ENCODE measurements at regions not wholly inside any gene's neighbourhood (a gene's known extent, or its start where the extent isn't known, plus 50 kb on each side); places are given as distances from the start of the nearest gene placed in this dataset.

DNA sequence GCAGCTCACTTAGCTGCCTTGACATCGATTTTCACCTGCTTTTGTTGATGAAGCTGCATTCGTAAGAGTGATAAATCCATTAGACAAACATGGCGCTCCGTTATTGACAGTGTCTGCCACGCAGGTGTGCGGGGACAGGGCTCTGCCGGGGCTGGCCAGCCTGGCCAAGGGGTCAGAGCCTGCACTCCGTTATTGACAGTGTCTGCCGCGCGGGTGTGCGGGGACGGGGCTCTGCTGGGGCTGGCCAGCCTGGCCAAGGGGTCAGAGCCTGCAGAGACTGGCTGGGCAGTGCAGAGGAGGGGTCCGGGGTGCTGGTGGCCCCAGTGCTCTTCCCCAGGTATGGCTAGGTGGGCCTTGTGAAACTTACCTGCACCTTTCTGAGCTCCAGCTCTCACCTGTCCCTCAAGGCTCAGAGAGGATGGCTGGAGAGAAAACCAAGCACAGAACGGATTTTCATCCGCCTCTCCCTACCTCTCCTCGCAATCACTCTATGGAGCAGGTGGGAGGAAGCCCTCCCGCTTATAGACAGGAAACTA is 101.6 kb upstream of the B3GAT1 start:
- no peak for DNase-seq (ENCODE audit: low read depth in 2 of 3, low spot score in 1 of 3)

DNA sequence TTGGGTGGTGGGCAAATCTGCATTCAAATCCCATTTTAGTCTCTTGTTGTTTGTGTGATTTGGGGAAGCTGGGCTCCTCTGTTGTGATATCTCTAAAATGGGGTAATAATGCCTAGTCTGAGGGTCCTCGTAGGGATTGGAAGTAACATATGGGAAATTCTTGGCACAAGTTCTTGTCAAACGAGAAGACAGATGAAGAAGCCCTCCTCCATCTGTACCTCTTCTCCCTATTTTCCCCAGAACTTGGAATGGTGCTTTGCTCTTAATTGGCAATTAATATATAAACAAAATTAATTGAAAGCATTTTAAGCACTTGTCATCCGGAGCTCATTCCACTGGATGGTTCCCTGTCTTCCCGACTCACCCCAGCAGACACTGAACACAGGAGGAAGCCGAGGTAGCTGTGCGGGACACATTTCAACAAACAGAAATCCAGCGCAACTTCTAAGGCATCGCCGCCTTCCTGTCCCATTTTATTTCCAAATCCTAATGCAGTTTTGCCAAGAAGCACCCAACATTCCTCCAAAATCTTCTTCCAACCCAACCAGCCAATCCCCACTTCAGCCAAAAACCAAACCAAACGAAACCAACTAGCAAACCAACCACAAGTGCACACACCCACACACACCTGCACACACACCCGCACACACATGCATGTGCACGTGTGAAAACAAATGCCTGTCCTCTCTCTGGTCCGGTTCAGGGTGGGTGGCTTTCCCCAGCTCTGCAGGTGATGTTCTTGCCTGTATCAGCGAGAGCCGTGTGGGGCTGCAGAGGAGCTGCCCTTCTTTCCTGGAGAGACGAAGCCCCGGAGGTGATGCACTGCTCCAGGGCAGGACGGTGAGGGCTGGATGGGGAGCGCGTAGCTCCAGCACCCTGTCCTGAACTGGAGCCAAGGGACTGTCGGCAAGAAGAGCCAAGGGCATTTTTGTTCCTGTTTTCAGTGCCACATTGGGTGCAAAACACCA is 100.8 kb upstream of the B3GAT1 start:
- no peak for DNase-seq (ENCODE audit: low read depth in 2 of 3, low spot score in 1 of 3)

DNA sequence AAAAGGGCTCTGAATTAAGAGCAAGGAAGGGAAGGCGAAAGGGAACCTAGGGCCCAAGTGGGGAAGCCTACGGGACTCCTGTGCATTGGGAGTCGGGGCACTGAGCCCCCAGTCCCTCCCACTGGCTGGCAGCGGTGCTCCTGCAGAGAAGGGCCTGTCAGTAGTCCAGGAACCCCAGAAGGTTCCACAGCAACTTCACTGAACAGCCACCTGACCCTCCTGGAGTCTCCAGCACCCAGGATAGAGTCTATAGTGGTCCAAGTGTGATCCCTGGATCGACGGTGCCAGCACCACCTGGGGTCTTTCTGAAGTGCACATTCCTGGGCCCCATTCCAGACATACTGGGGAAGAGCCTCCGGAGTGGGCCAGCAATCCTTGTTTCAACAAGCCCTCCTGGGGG is 100.0 kb upstream of the B3GAT1 start:
- DNase-seq (ENCODE audit: low read depth in 2 of 3, low spot score in 1 of 3) = no peak

DNA sequence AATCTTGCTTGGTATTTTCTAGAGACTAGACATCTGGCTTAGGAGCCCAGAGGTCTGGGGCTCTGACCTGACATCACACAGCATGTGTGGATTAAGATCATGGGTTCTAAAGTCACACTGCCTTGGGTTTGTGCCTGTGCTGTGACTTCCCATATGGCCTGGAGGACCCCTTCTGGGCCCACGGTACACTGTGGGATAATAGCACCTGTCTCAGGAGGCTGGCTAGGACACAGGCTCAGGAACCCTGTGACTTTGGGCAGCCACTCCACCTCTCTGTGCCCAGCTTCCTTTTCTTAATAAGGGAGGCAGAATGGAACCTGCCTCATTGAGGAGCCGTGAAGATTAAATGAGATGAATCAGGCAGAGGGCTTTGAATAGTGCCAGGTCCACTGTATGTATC is 99.2 kb upstream of the B3GAT1 start:
- no peak for DNase-seq (ENCODE audit: low read depth in 2 of 3, low spot score in 1 of 3)

DNA sequence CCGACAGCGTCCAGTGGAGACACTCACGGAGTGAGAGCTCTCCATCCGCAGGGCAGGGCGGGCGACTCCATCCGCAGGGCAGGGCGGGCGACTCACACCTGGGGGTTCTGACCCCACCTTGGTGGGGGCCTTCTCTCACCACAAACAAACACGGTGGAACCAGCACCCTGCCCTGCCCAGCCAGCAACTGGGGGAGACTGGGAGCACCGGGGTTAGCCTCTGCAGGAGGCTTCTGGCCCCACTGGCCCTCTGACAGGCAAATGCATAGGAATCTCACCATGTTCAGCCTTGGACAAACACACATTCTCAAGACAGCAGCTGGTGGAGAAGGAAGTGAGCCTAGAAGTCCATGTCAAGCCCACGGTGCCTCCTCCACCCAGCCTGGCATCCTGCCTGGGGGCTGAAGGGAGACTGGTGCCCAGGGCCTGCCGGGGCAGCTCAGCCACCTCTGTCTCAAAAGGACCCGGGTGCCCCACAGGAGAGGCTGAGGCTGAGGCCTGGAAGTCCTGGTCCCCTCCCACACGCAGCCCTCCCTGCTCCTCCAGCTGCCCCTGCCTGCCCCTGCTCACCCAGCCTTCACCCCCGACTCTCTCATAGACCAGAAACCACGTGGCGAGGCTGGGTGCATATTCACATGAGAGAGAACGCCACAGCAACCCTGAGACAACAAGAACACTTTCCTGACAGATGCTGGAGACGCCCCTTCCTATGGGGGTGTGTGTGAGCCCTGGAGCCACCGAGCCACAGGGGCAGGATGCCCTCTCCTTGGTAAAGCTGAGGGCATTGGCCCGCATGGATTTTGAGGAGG is 98.4 kb upstream of the B3GAT1 start:
- no peak for DNase-seq (ENCODE audit: low read depth in 2 of 3, low spot score in 1 of 3)

DNA sequence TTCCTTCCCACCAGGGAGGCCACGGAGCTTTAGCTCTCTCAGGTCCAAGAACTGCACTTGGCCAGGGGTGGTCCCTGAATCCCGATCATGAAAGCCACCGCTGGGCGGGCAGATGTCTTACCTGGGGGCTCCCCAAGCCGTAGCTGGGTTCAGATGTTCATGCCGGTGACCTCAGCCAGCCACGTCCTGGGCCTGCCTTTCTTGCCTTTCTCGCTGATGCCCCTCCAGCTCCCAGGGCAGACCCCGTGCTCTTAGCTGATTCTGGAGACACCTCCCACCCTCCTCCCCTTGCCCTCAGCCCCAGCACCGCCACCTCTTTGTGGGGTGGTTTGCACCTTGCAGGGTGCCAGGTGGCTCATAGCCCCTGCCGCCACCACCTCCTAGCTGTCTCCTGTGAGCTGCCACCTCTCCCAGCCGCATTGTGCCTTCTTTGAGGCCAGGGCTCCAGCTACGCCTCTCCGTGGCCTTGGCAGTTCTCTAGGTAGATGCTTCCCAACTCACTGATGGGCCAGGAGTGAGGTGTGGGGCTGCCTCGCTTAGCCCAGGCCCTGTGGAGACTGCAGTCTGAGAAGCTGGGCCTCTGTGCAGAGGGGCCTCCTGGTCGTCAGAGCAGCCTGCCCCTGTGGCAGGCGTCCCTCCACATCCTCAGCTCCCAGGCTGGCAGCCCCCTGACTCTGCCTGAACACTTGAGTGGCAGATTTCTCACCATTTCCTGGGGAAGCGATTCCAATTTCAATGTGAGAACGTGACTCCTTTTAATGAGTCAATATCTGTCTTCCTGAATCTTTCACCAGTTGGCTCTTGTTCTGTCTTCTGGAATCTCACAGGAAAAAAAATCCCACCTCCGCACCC is 97.6 kb upstream of the B3GAT1 start:
- DNase-seq (ENCODE audit: low read depth in 2 of 3, low spot score in 1 of 3) = no peak

DNA sequence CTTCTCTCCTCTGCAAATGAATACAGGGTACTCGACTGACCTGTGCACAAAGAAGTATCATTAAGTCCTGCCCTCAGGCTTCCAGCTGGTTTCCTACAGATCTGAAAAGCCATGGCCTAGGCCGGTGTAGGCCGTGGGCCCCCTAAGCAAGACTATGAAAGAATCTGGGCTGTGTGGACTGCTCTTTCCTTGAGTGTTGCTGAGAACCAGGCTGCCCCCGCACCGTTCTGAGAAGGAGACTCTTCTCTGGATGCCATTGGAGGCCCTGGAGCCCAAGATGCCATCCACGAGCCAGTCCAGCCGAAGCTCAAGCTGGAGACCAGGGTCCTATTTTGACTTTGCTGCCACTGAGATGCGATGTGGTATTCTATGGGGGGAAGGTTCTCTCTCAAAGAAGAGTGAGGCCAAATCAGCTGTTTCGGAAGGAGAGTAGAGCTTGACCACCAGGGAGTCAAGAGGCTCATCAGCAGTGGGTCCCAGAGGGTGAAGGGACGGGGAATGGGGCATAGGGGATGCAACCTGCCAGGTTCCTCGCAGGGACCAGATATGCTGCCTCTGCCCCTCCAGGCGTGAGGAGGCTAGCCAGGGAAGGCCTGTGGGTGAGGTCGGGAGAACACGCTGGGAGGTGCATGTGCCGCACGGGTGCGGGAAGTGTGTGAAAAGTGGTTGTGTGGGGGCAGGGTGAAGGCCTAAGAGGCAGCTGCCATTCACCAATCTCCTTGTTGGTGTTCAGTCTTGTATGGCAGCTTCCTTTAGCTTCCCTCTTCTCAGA is 96.4 kb upstream of the B3GAT1 start:
- no peak for DNase-seq (ENCODE audit: low read depth in 2 of 3, low spot score in 1 of 3)

DNA sequence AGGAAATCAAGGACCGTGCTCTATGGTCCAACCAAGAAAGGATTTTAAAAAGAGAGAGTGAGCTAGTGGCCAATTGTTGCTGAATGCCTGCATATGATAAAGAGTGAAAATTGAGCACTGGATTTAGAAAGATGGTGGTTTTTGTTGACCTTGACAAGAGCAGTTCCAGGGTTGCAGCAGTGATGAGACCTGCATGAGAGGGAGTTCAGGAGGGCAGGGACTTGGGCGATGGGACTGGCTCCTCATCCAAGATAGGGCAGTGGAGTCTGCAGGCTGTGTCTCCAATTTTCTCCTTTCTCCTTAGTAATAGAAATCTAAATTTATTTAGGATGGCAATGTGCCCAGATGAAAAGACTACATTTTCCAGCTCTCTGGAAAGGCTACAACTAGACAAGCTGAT is 94.0 kb upstream of the B3GAT1 start:
- DNase-seq (ENCODE audit: low read depth in 2 of 3, low spot score in 1 of 3) = no peak

DNA sequence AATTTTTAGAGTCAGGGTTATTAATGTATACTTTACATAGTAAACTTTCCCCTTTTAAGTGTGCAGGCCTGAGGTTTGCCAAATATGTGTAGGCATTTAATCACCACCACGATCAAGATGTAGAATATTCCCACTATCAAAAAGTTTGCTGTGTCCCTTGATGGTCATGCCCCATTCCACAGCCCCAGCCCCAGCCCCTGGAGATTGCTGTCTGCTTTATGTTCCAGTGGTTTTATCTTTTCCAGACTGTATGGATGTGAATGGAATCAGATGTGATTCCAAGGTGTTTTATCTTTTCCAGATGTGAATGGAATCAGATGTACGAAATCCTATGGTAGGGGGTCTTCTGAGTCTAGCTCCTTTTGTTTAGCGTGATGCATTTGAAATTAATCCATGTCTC is 93.1 kb upstream of the B3GAT1 start:
- no peak for DNase-seq (ENCODE audit: low read depth in 2 of 3, low spot score in 1 of 3)

DNA sequence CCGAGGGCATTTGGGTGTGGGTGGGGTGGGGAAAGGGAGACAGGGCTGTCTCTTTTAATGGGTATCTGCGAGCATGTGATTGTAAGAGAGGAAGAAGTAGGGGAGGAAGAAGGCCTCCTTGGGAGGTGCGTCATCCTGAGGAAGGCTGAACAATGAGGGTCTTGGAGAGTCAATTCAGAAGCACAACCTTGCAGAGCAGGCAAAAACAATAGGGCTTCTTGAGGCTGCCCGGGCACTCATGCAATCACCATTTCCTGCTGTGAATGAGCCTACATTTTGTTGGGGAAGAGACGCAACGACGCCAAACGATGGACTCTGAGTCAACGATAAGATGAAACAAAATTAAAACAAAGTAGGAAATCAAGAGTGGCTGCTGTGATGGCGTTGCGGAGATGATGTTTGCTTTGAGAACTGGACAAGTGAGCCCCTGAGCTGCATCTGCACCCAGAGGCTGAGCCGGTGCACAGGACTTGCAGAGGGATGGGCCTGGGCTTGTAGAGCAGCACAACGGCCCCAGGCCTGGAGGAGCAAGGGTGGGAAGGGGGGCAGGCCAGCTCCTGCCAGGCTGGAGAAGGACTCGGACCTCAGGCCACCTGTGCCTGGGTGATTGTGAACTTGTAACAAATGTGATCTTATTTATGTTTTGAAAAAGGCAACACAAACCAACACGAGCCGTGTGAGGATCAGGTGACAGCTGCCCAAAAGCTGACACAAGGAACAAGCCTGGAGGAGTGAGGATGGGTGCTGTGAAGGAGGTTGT is 92.3 kb upstream of the B3GAT1 start:
- no peak for DNase-seq (ENCODE audit: low read depth in 2 of 3, low spot score in 1 of 3)

DNA sequence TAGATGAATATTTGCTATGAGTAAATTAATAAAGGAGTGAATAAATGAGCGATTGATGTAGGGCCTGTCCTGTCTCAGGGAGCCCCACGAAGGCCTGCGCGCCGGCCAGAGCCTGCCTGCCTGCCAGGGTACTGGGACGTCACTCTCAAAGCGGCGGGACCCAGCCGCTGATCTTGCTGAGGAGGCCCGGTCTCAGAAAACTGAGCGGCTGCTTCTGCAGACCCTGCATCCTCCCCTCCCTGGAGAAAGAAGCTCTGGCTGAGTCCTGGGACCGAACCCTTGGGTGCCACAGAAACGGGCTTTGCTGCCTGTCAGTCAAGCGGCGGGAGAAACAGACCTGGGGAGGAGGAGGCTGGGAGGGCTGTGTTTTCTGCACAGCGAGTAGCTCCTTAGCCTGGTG is 91.6 kb upstream of the B3GAT1 start:
- DNase-seq (ENCODE audit: low read depth in 2 of 3, low spot score in 1 of 3) = no peak

DNA sequence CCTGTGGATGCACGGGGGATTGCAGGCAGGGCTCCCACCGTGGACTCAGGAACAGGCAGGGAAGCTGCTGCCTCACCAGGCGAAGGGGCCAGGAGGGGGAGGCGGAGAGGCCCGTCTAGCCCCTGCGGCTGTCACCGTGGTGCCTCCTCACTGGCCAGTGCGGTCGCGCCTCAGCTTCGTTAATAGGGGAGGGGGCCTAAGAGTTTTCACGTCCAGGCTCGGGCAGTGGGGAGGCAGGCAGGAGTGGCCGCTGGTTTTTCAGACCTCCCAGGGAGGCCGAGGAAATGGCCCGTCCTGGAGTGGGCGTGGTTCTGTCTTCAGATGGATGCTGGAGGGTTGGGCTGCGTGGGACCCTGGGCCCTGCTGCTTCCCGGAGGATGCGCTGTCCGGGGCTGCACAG is 91.1 kb upstream of the B3GAT1 start:
- DNase-seq (ENCODE audit: low read depth in 2 of 3, low spot score in 1 of 3) = no peak

DNA sequence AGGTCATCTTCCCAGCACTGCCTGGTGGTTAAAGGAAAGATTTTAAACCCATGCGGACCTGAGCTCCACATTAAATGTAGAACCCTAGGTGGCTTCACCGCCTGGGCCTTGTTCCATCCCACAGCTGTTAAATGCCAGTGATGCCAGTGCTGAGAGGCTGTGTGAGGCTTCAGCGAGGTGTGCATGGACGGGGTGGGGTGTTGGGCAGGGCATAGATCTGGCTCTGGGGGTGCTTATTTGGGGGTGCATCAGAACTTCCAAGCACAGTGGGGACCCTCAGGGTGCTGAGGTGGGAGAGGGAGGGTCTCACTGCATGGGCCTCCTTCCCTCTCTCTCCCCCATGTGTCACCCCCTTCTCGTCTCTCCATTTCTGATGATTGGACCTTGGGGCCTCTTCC is 90.1 kb upstream of the B3GAT1 start:
- DNase-seq (ENCODE audit: low read depth in 2 of 3, low spot score in 1 of 3) = no peak

DNA sequence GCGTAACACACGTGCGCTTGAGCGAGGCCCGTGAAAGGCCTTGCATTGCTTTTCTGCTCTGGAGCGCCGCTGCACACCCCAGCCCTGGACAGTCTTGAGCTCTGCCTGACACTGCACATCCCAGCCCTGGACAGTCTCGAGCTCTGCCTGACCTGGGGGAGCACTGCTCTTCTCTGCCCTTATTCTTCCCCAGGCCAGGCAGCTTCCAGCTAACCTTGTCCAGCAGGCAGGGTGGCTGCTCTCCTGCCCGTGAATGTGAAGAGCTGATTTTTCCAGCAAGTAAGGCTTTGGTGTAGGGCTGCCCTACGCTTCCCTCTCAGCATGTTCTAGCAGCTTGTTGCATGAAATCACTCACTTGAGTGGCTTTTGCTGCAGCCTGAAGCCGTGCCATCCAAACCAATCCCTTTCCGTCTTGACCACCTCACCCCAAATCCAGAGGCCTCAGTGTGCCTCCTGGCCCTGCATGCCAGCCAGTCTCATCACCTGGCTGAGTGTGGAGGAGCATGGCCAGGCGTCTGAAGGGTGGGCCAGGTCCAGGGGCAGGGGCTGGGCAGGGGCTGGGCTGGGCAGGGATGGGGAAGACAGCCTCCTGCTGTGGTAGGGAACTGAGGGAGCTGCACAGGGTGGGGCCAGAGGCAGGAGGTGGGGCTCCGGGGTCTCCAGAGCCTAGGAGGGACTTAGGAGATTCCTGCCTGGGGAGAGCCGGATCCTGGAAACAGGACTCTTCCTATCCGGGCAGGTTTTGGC is 89.5 kb upstream of the B3GAT1 start:
- DNase-seq (ENCODE audit: low read depth in 2 of 3, low spot score in 1 of 3) = no peak

DNA sequence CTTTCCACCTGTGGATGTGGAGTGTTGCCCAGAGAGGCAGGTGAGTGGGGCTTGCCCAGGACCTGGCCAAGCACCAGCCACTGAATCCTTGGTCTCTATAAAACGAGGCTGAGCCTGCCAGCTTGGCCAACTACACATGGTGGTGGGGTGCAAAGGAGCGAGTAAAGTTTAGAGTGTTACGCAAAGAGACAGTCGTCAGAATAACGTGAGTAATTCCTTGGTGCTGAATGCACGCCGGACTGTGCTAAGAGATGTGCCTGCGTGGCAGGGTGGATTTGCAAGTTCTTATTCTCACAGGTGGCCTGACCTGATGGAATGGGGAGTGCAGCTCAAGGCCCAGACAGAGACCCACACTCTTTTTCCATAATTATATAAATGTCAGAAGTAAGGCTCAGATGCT is 88.6 kb upstream of the B3GAT1 start:
- no peak for DNase-seq (ENCODE audit: low read depth in 2 of 3, low spot score in 1 of 3)

DNA sequence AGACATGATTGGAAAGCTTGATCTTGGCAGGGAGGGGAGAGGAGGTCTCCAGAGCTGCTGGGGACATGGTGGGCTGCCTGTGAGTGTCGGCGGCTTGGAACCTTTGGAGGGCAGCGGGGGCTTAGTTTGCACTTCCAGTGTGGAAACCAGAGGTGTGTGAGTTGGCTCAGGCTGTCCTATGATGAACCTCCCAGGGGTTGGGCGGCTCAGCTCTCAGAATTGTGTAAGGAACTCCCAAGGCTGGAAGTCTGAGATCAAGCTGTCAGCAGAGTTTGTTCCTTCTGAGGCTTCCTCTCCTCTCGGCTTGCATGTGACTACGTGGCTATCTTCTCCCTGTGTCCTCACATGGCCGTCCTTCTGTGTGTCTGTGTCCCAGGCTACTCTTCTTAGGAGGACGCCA is 87.9 kb upstream of the B3GAT1 start:
- no peak for DNase-seq (ENCODE audit: low read depth in 2 of 3, low spot score in 1 of 3)

DNA sequence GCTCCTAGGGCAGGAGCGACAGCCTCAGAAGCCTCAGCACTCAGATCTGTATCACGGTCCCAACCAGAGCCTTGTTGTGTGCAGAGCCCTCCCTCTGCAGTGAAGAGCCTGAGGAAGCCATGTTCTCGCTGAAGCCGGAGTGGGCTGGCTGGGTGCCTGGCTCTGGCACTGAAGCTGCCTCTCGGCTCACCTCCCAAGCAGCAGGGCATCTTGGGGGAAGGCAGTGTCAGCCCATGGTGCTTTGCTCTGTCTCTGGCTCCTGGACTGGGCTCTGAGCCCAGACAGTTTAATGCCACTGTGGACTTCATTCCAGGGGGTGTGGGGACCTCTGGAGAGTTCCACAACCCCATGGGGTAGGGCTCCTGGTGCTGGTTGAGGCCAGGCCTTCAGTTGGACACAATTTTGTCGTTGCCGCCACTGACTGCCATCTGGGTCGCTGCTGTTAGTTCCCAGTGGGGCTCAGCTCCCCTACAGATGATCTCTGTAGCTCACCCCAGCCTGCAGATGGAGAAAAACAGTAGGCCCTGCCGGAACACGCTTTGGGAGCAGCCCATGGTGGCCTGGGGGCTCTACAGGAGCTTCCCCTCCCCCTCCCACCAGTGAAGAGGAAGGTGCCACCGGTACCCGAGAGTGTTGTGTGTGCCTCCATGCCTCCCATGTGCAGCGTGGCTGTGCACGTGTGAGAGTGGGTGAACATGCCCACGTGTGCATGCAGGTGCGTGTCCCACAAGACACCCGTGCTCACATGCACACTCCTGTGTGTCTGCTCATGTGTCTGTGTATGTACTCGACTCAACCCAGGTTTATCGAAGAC is 86.5 kb upstream of the B3GAT1 start:
- DNase-seq (ENCODE audit: low read depth in 2 of 3, low spot score in 1 of 3) = no peak

DNA sequence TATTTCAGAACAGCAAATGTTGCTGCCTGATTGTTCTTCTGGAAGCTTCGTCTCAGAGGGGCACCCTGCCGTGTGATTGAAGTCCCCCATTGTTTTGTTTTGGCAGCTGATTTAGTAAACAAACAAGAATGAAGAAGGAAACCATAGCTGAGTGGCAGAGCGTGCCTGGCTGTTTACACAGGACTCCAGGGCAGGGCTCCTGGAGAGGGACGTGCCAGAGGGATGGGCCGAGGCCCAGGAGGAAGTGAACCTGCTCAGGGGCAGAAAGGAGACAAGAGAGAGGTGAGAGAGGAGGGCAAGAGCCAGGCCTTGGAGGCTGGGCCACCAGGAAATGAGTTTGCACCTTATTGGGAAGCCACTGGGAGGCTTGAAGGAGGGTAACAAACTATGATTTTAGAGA is 85.5 kb upstream of the B3GAT1 start:
- DNase-seq (ENCODE audit: low read depth in 2 of 3, low spot score in 1 of 3) = no peak

Measured in stimulated activated CD4-positive, alpha-beta T cell treated with anti-CD3 and anti-CD28 coated beads, Interleukin-12 subunit alpha, Interleukin-12 subunit beta, amount 100 ng/mL, for 48 hours (primary cell).